Skeletal muscle tissue (tissue), 3 donors: ENCODE measurements at regions not wholly inside any gene's neighbourhood (a gene's known extent, or its start where the extent isn't known, plus 50 kb on each side); places are given as distances from the start of the nearest gene placed in this dataset.

Source experiments
- H3K27ac ChIP-seq: one replicate; pipeline ENCODE4 v1.7.0; 2013; ENCODE audit warnings: mild to moderate bottlenecking, low read depth, low read length, inconsistent platforms
- H3K27me3 ChIP-seq, 3 donors: one replicate each; pipeline ENCODE4 v1.7.0; 2013; ENCODE audit warnings: low read length in 3 of 3; ENCODE audit not compliant: control insufficient read depth in 3 of 3, insufficient read depth in 3 of 3
- H3K36me3 ChIP-seq, 3 donors: one replicate each; pipeline ENCODE4 v1.7.0; 2013; ENCODE audit warnings: low read length in 3 of 3; ENCODE audit not compliant: control insufficient read depth in 3 of 3, insufficient read depth in 3 of 3
- H3K4me1 ChIP-seq, 3 donors: one replicate each; pipeline ENCODE4 v1.7.0; 2013; ENCODE audit warnings: low read length in 3 of 3, mild to moderate bottlenecking in 3 of 3; ENCODE audit not compliant: control insufficient read depth in 3 of 3, insufficient read depth in 3 of 3
- H3K4me3 ChIP-seq, 3 donors: one replicate each; pipeline ENCODE4 v1.7.0; 2013; ENCODE audit warnings: low read length in 3 of 3
- H3K9ac ChIP-seq, 3 donors: one replicate each; pipeline ENCODE4 v1.7.0; 2013; ENCODE audit warnings: low read length in 3 of 3, mild to moderate bottlenecking in 3 of 3, moderate library complexity in 2 of 3, low read depth in 1 of 3
- H3K9me3 ChIP-seq, 3 donors: one replicate each; pipeline ENCODE4 v1.7.0; 2013; ENCODE audit warnings: low read length in 3 of 3; ENCODE audit not compliant: control insufficient read depth in 3 of 3
- donor health status: Osteomylitis.

DNA sequence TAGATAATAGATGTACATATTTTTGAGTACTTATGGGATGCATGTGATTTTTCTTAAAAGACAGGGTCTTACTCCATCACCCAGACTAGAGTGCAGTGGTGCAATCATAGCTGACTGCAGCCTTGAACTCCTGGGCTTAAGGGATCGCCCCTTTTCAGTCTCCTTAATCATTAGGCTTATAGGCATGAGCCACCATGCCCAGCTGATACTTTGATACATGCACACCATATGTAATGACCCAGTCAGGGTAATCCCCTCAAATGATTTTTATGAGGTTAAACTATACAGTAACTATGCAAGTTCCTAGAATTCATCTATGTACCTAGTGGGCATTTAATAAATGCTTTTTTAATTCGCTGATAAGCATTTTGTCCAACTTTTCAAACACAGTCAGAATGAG is 292.3 kb downstream of the DTWD2 start:
- H3K9me3 ChIP-seq = no peaks in the 10 kb centered on the region
- H3K4me1 ChIP-seq = no peaks in the 10 kb centered on the region
- H3K4me3 ChIP-seq = no peak overlapping the region
- H3K27me3 ChIP-seq = no peaks in the 10 kb centered on the region
- no peaks in the 10 kb centered on the region for H3K36me3 ChIP-seq
- no peak overlapping the region for H3K9ac ChIP-seq
- H3K27ac ChIP-seq = no peak overlapping the region

DNA sequence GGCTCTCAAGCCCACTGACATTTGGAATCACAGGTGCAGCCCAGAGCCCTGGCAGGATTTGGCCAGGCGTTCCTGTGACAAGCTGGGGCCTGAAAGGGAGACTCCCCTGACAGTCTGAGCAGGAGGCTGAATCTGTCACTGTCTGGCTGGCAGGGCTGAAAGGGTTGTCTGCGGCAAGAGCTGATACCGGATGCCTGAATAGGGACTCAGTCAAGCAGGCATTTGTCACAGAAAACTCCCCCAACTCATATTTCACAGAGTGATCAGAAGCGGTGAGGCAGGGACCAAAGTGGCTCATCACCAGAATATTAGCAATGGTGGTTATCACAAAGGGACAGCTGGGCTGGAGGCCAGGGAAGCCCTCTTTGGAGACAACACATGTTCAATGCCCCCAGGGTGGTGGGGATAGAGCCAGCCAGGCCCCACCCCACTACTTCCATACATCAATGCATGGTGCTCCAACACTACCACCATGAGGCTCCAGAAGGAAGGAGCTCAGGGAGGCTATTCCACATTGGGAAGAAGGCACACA is 295.5 kb downstream of the DTWD2 start:
- no peak overlapping the region for H3K4me3 ChIP-seq
- H3K27ac ChIP-seq = no peak overlapping the region
- no peaks in the 10 kb centered on the region for H3K27me3 ChIP-seq
- H3K9ac ChIP-seq = no peak overlapping the region
- no peaks in the 10 kb centered on the region for H3K36me3 ChIP-seq
- no peaks in the 10 kb centered on the region for H3K9me3 ChIP-seq
- H3K4me1 ChIP-seq = no peaks in the 10 kb centered on the region

DNA sequence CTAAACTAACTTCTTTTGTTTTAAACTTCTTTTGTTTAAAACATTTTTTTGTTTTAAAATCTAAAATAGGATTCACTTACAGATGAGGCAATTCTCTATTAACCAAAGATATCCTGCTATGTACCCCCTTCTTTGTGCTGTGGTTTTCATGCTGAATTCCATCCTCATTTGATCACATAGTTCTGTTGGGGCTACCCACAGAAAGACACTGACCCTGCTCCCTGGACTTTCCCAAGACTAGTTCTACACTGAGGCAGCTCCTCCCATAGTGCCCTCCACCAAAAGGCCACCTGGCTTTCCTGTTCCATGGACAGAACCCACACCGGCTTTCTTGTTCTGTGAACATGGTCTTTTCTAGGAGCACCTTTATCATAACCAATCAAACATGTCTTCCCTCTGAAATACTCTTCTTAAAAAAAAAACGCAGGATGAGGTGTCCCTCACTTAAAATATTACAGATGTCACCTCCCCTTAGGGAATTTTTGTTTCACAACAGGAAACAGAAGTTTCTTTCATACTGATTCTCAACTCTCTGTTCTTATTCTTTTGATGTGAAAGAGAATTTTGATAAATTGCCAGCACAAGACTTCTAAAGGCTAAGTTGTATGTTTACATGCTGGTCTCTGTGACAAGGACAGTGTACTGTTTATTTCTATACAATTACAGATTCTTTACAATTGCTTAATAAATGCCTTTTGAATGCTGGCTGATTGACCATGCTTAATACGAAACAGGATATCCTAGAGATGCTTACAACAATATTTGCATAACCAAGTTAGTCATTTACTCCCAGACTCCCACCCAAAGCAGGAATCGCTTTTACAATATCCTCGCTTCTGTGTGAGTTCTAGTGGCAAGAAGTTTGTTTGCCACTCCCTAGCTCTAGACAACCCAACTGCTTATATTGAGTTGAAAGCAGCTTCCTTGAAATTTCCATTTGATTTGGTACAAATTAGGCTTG is 300.4 kb downstream of the DTWD2 start:
- Histone ChIP-seq H3K27me3 (no peaks in the 10 kb centered on the region), H3K9me3 (no peaks in the 10 kb centered on the region), H3K4me1 (no peaks in the 10 kb centered on the region), H3K27ac (no peak overlapping the region), H3K9ac (no peak overlapping the region), H3K4me3 (no peak overlapping the region), H3K36me3 (no peaks in the 10 kb centered on the region)

DNA sequence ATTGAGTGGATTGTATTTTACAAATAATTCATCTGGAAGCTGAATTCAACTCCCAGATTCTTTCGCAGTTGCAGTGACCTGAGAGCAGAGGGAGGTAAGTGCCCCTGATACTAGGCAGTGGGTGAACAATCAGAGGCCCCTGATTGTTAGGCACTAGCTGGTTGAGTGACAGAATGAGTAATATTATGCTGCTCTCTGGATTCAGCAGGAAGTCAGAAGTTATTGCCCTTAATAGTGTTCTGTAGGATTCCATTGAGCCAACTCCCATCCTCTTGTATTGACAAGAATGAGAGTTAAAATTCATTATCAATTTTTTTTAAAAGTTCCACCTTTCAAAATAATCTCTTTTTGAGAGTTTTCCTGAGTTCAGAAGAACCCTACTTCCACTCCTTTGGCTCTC is 301.2 kb downstream of the DTWD2 start:
- no peak overlapping the region for H3K9ac ChIP-seq
- no peaks in the 10 kb centered on the region for H3K9me3 ChIP-seq
- H3K27ac ChIP-seq = no peak overlapping the region
- H3K36me3 ChIP-seq = no peaks in the 10 kb centered on the region
- no peaks in the 10 kb centered on the region for H3K27me3 ChIP-seq
- H3K4me1 ChIP-seq = no peaks in the 10 kb centered on the region
- no peak overlapping the region for H3K4me3 ChIP-seq

DNA sequence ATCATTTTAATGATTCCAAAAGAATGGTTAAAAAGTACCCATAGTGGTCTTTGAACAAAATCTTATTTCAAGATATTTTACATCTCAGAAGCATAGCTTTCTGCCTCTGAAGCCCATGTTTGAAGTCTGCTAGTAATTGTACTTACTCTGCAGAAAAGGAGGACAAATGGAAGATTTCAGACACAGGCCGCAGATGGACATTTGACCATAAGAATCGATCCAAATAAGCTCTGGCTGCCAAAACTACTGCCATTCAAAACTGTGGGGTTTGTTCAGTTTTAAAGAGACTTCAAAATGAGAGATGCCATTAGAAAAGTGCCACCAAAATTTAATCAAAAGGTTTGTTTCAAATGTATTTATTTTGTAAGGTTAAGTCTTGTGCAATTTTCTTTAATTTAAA is 306.7 kb downstream of the DTWD2 start:
- Histone ChIP-seq H3K27ac (no peak overlapping the region), H3K36me3 (no peaks in the 10 kb centered on the region), H3K9ac (no peak overlapping the region), H3K4me1 (no peaks in the 10 kb centered on the region), H3K27me3 (no peaks in the 10 kb centered on the region), H3K9me3 (no peaks in the 10 kb centered on the region), H3K4me3 (no peak overlapping the region)

DNA sequence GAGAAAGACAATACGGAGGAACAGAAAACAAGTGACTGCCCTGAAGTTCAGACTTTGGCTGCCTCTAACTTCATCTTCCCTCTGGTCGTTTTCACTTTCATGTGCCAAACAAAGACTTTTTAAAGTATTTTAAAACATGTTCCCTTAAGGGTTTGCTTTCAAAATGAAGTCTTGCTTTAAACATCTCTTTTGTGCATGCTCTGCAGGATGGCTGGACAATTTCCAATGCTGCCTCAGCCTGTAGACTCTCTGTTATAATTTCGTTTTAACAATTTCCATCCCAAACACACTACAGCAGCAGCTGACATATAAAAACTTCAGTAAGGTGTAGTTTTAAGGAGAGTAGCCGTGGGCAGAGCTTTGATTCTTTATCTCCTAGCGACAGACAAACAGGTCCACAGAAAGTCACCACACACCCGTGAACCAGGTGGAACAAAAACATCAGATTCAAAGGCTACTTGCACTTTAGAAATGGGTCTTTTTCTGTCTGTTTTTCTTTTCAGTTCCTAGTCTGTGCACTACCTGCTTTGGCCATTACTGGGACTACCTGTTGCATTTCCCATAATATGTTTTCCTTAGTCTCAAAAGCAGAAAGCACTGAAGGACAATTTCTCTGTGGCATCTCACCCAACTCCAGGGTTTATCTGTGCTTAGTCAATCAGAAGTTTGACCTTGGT is 308.9 kb downstream of the DTWD2 start:
- H3K27ac ChIP-seq = no peak overlapping the region
- H3K4me1 ChIP-seq = no peaks in the 10 kb centered on the region
- H3K4me3 ChIP-seq = no peak overlapping the region
- H3K9me3 ChIP-seq = no peaks in the 10 kb centered on the region
- H3K36me3 ChIP-seq = no peaks in the 10 kb centered on the region
- H3K27me3 ChIP-seq = no peaks in the 10 kb centered on the region
- no peak overlapping the region for H3K9ac ChIP-seq

DNA sequence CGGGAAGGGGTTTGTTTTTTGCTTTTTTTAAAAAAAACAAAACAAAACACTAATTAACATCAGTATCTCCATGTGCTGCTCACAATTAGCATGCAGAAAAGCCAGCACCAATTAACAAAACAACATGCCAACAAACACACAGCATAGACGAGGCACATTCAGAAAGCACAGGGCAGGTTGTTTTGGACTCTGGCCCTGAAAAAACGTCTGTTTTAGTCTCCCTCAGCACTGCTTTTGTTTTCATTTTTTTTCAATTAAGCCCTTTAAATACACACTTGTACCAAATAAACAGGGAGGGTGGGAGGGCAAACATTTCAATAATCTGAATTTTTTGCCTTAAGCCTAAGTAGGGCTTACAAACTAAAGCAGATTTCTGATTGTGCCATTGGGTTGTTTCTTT is 309.6 kb downstream of the DTWD2 start:
- H3K27me3 ChIP-seq = no peaks in the 10 kb centered on the region
- H3K4me1 ChIP-seq = no peaks in the 10 kb centered on the region
- H3K36me3 ChIP-seq = no peaks in the 10 kb centered on the region
- no peak overlapping the region for H3K4me3 ChIP-seq
- no peak overlapping the region for H3K27ac ChIP-seq
- H3K9me3 ChIP-seq = peaks cover 0 to 3% (median 0%) of the 10 kb centered on the region in 3 donors
- no peak overlapping the region for H3K9ac ChIP-seq

DNA sequence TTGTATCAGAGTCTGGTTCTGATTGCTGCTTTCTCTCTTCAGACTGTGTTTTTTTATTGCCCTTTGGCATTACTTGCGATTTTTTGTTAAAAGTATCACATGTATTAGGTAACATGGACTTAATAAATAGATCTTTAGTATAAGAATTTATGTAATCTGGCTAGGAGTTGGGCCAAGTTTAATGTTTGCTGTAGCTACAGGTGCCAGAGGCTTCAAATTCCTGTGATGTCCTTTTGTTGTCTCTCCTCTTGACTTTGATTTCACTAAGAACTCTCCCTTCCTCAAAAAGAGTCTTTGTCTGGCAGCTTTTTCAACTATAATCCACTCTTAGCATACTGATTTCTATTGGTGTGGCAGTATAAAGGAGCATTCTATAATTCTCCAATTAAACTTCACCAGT is 313.1 kb downstream of the DTWD2 start:
- Histone ChIP-seq H3K4me1 (no peaks in the 10 kb centered on the region), H3K27ac (no peak overlapping the region), H3K9ac (no peak overlapping the region), H3K36me3 (no peaks in the 10 kb centered on the region), H3K27me3 (no peaks in the 10 kb centered on the region), H3K4me3 (no peak overlapping the region), H3K9me3 (peaks cover 0 to 5% (median 0%) of the 10 kb centered on the region in 3 donors)

DNA sequence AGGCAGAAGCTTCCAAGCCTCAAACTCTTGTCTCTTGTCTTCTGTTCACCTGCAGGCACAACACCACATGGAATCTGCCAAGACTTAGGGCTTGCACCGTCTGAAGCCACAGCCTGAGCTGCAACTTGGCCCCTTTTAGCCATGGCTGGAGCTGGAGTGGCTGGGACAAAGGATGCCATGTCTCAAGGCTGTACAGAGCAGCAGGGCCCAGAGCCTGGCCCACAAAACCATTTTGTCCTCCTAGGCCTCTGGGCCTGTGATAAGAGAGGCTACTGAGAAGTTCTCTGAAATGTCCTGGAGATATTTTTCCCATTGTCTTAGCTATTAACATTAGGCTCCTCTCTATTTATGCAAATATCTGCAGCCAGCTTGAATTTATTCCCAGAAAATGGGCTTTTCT is 330.8 kb downstream of the DTWD2 start:
- no peaks in the 10 kb centered on the region for H3K36me3 ChIP-seq
- no peak overlapping the region for H3K4me3 ChIP-seq
- no peaks in the 10 kb centered on the region for H3K9me3 ChIP-seq

DNA sequence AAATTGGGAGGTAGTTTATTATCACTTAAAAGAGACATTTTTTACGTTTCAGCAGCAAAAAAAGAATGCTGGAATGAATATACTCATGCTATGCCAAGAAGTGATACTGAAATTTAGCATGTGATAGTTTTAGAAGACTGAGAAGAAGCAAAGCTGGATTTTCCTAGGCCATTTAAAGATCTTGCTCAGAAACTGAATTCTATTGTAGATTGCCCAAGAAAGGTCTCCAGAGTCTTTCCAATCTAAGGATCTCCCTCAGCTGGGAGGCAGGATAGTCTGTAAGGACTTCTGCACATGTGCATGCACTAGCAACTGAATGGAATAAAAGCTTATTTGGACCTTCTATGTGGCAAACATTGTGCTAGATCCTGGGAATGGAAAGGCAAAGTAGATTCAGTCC is 334.5 kb downstream of the DTWD2 start:
- no peaks in the 10 kb centered on the region for H3K27me3 ChIP-seq
- H3K9ac ChIP-seq = no peak overlapping the region
- H3K4me1 ChIP-seq = no peaks in the 10 kb centered on the region
- H3K36me3 ChIP-seq = no peaks in the 10 kb centered on the region
- no peak overlapping the region for H3K27ac ChIP-seq
- H3K9me3 ChIP-seq = no peaks in the 10 kb centered on the region
- H3K4me3 ChIP-seq = no peak overlapping the region

More for the DNA sequence above, 330.8 kb downstream of the DTWD2 start:
- Histone ChIP-seq H3K27me3 (no peaks in the 10 kb centered on the region), H3K27ac (no peak overlapping the region), H3K4me1 (no peaks in the 10 kb centered on the region), H3K9ac (no peak overlapping the region)
